ENCODE measurements at regions not wholly inside any gene's neighbourhood (a gene's known extent, or its start where the extent isn't known, plus 50 kb on each side); places are given as distances from the start of the nearest gene placed in this dataset.

- POLR2A ChIA-PET = no interaction called here
- no peaks in the 10 kb centered on the region for H3K9me1 ChIP-seq (replicated peaks; ENCODE audit: control insufficient read depth, extremely low read depth, insufficient read depth, low read length)
- DNase-seq (ENCODE audit: low read depth, low spot score) (no peak), FAIRE-seq (no peak)
- no TSS peak for BruUV-seq (replicated peaks)
- H3K27me3 ChIP-seq (ENCODE audit: control insufficient read depth in 2 of 2, insufficient read depth in 2 of 2, low read length in 2 of 2) = no peaks in the 10 kb centered on the region
- no peak overlapping the region for H3K27ac ChIP-seq (ENCODE audit: insufficient read depth, low read depth, low read length)
- intact Hi-C loops (cut with micrococcal nuclease) (no loop called here), dilution Hi-C loops (cut with MboI; ENCODE audit: extremely low pct_ligation_motif_present, low sequenced_read_pairs) (no loop called here)
- CTCF ChIA-PET = no interaction called here
- peaks cover 25% of the 10 kb centered on the region for H3K4me1 ChIP-seq (ENCODE audit: control insufficient read depth, extremely low read depth, insufficient read depth, low read length)
- no peaks in the 10 kb centered on the region for H3K79me2 ChIP-seq (ENCODE audit: control insufficient read depth, insufficient read depth, low read length)
- H3K9me3 ChIP-seq (replicated peaks; ENCODE audit: control insufficient read depth, insufficient read depth, low read length) = no peaks in the 10 kb centered on the region
- H3K4me2 ChIP-seq (ENCODE audit: insufficient read depth, low read length) = no peak overlapping the region
- H3K4me3 ChIP-seq (replicated peaks in 1 of 3; ENCODE audit: insufficient read depth in 1 of 3, low read depth in 1 of 3, low read length in 3 of 3) = no peak overlapping the region
- no peak overlapping the region for H2AFZ ChIP-seq (ENCODE audit: low read depth, low read length)
- no peaks in the 10 kb centered on the region for H4K20me1 ChIP-seq (replicated peaks; ENCODE audit: control insufficient read depth, extremely low read depth, insufficient read depth, low read length)
- TF ChIP-seq GATA2 (IDR thresholded peaks at IDR 0.05; ENCODE audit: insufficient read depth, insufficient read length, low read depth, low read length) (no peak), POLR2AphosphoS5 (IDR thresholded peaks at IDR 0.05; ENCODE audit: insufficient read depth, low read depth, low read length) (no peak), CTCF (IDR thresholded peaks at IDR 0.05; ENCODE audit: extremely low read depth in 1 of 2, insufficient read depth in 1 of 2, low read depth in 1 of 2, low read length in 2 of 2) (no peak), POLR2A (IDR thresholded peaks at IDR 0.05; ENCODE audit: low read depth, low read length) (no peak), MAX (IDR thresholded peaks at IDR 0.05; ENCODE audit: insufficient read depth, insufficient read length) (no peak), JUN (IDR thresholded peaks at IDR 0.05; ENCODE audit: borderline replicate concordance, insufficient read depth, insufficient read length, low read depth) (no peak), FOS (IDR thresholded peaks at IDR 0.05; ENCODE audit: borderline replicate concordance, insufficient read depth, low read length) (no peak), EZH2 (IDR thresholded peaks at IDR 0.05; ENCODE audit: borderline replicate concordance, low read depth, low read length, severe bottlenecking) (no peak), MYC (IDR thresholded peaks at IDR 0.05; ENCODE audit: low read depth, low read length) (no peak)
- H3K9ac ChIP-seq (replicated peaks; ENCODE audit: extremely low read depth, insufficient read depth, low read length) = no peak overlapping the region
- no peaks in the 10 kb centered on the region for H3K36me3 ChIP-seq (ENCODE audit: control insufficient read depth in 2 of 2, extremely low read depth in 1 of 2, insufficient read depth in 2 of 2, low read length in 2 of 2)
These were observed 861.0 kb upstream of the VRK2 start for GRCh38 chr2:57185568-57185967.

All from endothelial cell of umbilical vein (primary cell).